ENCODE measurements at regions not wholly inside any gene's neighbourhood (a gene's known extent, or its start where the extent isn't known, plus 50 kb on each side); places are given as distances from the start of the nearest gene placed in this dataset.
A peak's percentile ranks its signal among the peaks of the same experiment; 100 is the strongest.

GRCh38 chr1:172906778-172907592 is 143.8 kb downstream of the TNFSF18 start:
- Histone ChIP-seq H3K9me3 (ENCODE audit: control extremely low read depth in 1 of 5, control insufficient read depth in 4 of 5, insufficient read depth in 2 of 5, low read depth in 1 of 5, low read length in 4 of 5) (peaks cover 0 to 1% (median 0%) of the 10 kb centered on the region in 5 experiments), H3K27ac (ENCODE audit: insufficient read depth in 1 of 2, low read depth in 1 of 2, low read length in 2 of 2, poor library complexity in 1 of 2, severe bottlenecking in 2 of 2) (peak overlapping the region in 1 of 2 experiments; percentile 75), H3K27me3 (replicated peaks in 2 of 5; ENCODE audit: control insufficient read depth in 4 of 5, insufficient read depth in 5 of 5, low read length in 4 of 5) (no peaks in the 10 kb centered on the region), H3K36me3 (ENCODE audit: control insufficient read depth in 4 of 4, insufficient read depth in 4 of 4, low read length in 3 of 4) (no peaks in the 10 kb centered on the region), H3K4me3 (ENCODE audit: control insufficient read depth in 1 of 7, extremely low read depth in 1 of 7, insufficient read depth in 4 of 7, low read depth in 2 of 7, low read length in 6 of 7) (peak overlapping the region in 2 of 7 experiments; percentile 33 to 51), H3K4me1 (ENCODE audit: control extremely low read depth in 1 of 4, control insufficient read depth in 4 of 4, insufficient read depth in 4 of 4, low read length in 3 of 4) (peaks cover 4 to 23% (median 12%) of the 10 kb centered on the region in 4 experiments)
- ChIA-PET CTCF (interaction anchor here (1.6 kb wide), 1 partner anchor 297 kb away, joined by 6 read pairs; no protein-coding TSS in a partner anchor), POLR2A (interaction anchor here (0.6 kb wide), 1 partner anchor 44 kb away, joined by 3 read pairs; no protein-coding TSS in a partner anchor)
- WGBS (ENCODE audit: insufficient coverage): 0% methylated on average over 1 of the region's 4 CpGs
- DNase-seq: peak; percentile 91 to 97 (median 97)

- Histone ChIP-seq H3K27me3 (replicated peaks in 2 of 5; ENCODE audit: control insufficient read depth in 4 of 5, insufficient read depth in 5 of 5, low read length in 4 of 5) (no peaks in the 10 kb centered on the region), H3K27ac (ENCODE audit: insufficient read depth in 1 of 2, low read depth in 1 of 2, low read length in 2 of 2, poor library complexity in 1 of 2, severe bottlenecking in 2 of 2) (peak overlapping the region in 1 of 2 experiments; percentile 75), H3K36me3 (ENCODE audit: control insufficient read depth in 4 of 4, insufficient read depth in 4 of 4, low read length in 3 of 4) (no peaks in the 10 kb centered on the region), H3K4me1 (ENCODE audit: control extremely low read depth in 1 of 4, control insufficient read depth in 4 of 4, insufficient read depth in 4 of 4, low read length in 3 of 4) (peaks cover 4 to 23% (median 12%) of the 10 kb centered on the region in 4 experiments), H3K4me3 (ENCODE audit: control insufficient read depth in 1 of 7, extremely low read depth in 1 of 7, insufficient read depth in 4 of 7, low read depth in 2 of 7, low read length in 6 of 7) (peak overlapping the region in 1 of 7 experiments; percentile 33), H3K9me3 (ENCODE audit: control extremely low read depth in 1 of 5, control insufficient read depth in 4 of 5, insufficient read depth in 2 of 5, low read depth in 1 of 5, low read length in 4 of 5) (peaks cover 2 to 7% (median 4%) of the 10 kb centered on the region in 5 experiments)
- DNase-seq: no peak
- no CpG with 5 or more reads among the region's 2 CpGs for WGBS (ENCODE audit: insufficient coverage)
- ChIA-PET CTCF (interaction anchor here (1.1 to 1.6 kb wide), 2 partner anchors 33 to 296 kb away, joined by 4 to 6 read pairs; no protein-coding TSS in a partner anchor), POLR2A (interaction anchor here (0.6 kb wide), 1 partner anchor 43 kb away, joined by 3 read pairs; no protein-coding TSS in a partner anchor)
Measured at GRCh38 chr1:172907834-172908326, 142.9 kb downstream of the TNFSF18 start.

DNA sequence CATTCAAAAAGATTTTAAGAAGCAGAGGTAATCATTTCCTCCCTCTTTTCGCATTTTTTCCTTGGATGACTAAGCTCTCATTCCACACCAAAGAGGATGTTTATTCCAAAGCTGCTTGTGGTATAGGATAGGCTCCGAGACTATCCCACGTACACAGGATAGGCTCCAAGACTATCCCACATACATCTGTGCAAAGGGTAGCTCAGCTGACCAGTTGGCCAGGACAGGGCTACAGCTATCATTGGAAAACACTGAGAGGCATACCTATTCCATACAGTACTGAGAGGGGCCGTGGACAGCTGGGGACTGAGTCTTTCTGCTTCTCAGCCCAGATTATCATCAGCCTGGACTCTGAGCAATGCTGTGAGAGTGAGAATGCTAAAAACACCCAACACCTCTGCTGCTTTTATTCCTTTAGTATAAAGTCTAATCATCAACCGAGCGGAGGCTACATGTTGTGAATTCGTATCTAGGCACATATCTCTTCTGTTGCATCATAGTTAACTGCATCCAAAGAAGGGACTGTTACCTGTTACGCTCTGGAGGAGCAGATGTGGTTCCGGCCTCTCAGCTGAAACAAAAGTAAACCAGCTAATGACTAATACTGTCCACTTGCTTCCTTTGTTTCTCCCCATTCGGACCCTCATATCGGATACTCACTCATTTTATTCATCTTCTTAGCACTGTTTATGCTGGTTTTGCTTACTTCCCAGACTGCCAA is 141.0 kb downstream of the TNFSF18 start:
- 99% methylated on average over 8 of the region's 11 CpGs for WGBS (ENCODE audit: insufficient coverage)
- peaks cover 5 to 15% (median 8%) of the 10 kb centered on the region in 5 experiments for H3K9me3 ChIP-seq (ENCODE audit: control extremely low read depth in 1 of 5, control insufficient read depth in 4 of 5, insufficient read depth in 2 of 5, low read depth in 1 of 5, low read length in 4 of 5)
- no peaks in the 10 kb centered on the region for H3K27me3 ChIP-seq (replicated peaks in 2 of 5; ENCODE audit: control insufficient read depth in 4 of 5, insufficient read depth in 5 of 5, low read length in 4 of 5)
- H3K4me3 ChIP-seq (ENCODE audit: control insufficient read depth in 1 of 7, extremely low read depth in 1 of 7, insufficient read depth in 4 of 7, low read depth in 2 of 7, low read length in 6 of 7): no peak overlapping the region
- DNase-seq: no peak
- ChIA-PET CTCF (interaction anchor here (1.1 kb wide), 4 partner anchors 15 to 293 kb away, joined by 3 to 5 read pairs (median 3); no protein-coding TSS in a partner anchor), POLR2A (no interaction called here)
- no peaks in the 10 kb centered on the region for H3K36me3 ChIP-seq (ENCODE audit: control insufficient read depth in 4 of 4, insufficient read depth in 4 of 4, low read length in 3 of 4)
- no peak overlapping the region for H3K27ac ChIP-seq (ENCODE audit: insufficient read depth in 1 of 2, low read depth in 1 of 2, low read length in 2 of 2, poor library complexity in 1 of 2, severe bottlenecking in 2 of 2)
- peaks cover 7 to 23% (median 15%) of the 10 kb centered on the region in 4 experiments for H3K4me1 ChIP-seq (ENCODE audit: control extremely low read depth in 1 of 4, control insufficient read depth in 4 of 4, insufficient read depth in 4 of 4, low read length in 3 of 4)

GRCh38 chr1:172912765-172913260 is 137.9 kb downstream of the TNFSF18 start:
- CTCF ChIA-PET: no interaction called here
- no peak overlapping the region for H3K4me3 ChIP-seq (ENCODE audit: control insufficient read depth in 1 of 7, extremely low read depth in 1 of 7, insufficient read depth in 4 of 7, low read depth in 2 of 7, low read length in 6 of 7)
- 100% methylated on average over 4 of the region's 5 CpGs for WGBS (ENCODE audit: insufficient coverage)

DNA sequence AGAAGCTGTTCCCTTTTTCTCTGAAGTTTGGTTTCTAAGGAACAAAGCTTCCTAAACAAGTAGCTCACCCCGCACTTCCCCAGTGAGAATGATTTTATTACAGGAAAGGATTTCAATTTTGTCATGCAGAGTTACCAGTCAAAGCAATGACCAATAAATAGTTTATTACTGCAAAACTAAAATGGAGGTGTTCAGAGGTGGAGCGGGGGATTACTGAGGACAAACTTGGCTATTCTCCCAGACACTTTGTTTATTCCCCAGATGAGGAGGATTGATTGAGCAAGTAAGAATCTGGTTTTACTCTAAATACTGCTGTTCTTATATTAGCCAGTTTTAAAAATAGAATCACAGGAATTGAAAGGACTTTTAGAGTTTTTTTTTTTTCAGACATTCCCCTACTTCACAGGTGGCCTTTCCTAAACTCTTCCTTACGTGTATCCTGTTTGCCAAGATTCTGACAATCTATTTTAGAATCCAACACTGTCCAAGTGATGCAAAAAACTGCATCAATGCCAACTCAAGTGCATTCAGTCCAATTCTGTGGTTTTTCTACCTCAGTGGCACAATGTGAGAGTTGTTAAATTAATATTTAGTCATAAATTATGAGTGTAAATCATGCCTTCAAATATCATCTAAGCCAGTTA is 136.1 kb downstream of the TNFSF18 start:
- ChIA-PET CTCF (no interaction called here), POLR2A (no interaction called here)
- DNase-seq: peak in 2 of 3 donors; percentile 33 to 49
- 68% methylated on average over 2 of the region's 3 CpGs for WGBS (ENCODE audit: insufficient coverage)
- Histone ChIP-seq H3K27ac (ENCODE audit: insufficient read depth in 1 of 2, low read depth in 1 of 2, low read length in 2 of 2, poor library complexity in 1 of 2, severe bottlenecking in 2 of 2) (no peak overlapping the region), H3K4me3 (ENCODE audit: control insufficient read depth in 1 of 7, extremely low read depth in 1 of 7, insufficient read depth in 4 of 7, low read depth in 2 of 7, low read length in 6 of 7) (no peak overlapping the region), H3K4me1 (ENCODE audit: control extremely low read depth in 1 of 4, control insufficient read depth in 4 of 4, insufficient read depth in 4 of 4, low read length in 3 of 4) (peaks cover 0 to 12% (median 6%) of the 10 kb centered on the region in 4 experiments), H3K27me3 (replicated peaks in 2 of 5; ENCODE audit: control insufficient read depth in 4 of 5, insufficient read depth in 5 of 5, low read length in 4 of 5) (no peaks in the 10 kb centered on the region), H3K9me3 (ENCODE audit: control extremely low read depth in 1 of 5, control insufficient read depth in 4 of 5, insufficient read depth in 2 of 5, low read depth in 1 of 5, low read length in 4 of 5) (peaks cover 5 to 15% (median 8%) of the 10 kb centered on the region in 5 experiments), H3K36me3 (ENCODE audit: control insufficient read depth in 4 of 4, insufficient read depth in 4 of 4, low read length in 3 of 4) (no peaks in the 10 kb centered on the region)

More at GRCh38 chr1:172912765-172913260, 137.9 kb downstream of the TNFSF18 start:
- Histone ChIP-seq H3K27me3 (replicated peaks in 2 of 5; ENCODE audit: control insufficient read depth in 4 of 5, insufficient read depth in 5 of 5, low read length in 4 of 5) (no peaks in the 10 kb centered on the region), H3K9me3 (ENCODE audit: control extremely low read depth in 1 of 5, control insufficient read depth in 4 of 5, insufficient read depth in 2 of 5, low read depth in 1 of 5, low read length in 4 of 5) (peaks cover 5 to 15% (median 8%) of the 10 kb centered on the region in 5 experiments), H3K36me3 (ENCODE audit: control insufficient read depth in 4 of 4, insufficient read depth in 4 of 4, low read length in 3 of 4) (no peaks in the 10 kb centered on the region), H3K4me1 (ENCODE audit: control extremely low read depth in 1 of 4, control insufficient read depth in 4 of 4, insufficient read depth in 4 of 4, low read length in 3 of 4) (peaks cover 0 to 12% (median 6%) of the 10 kb centered on the region in 4 experiments), H3K27ac (ENCODE audit: insufficient read depth in 1 of 2, low read depth in 1 of 2, low read length in 2 of 2, poor library complexity in 1 of 2, severe bottlenecking in 2 of 2) (no peak overlapping the region)
- peak in 2 of 3 donors; percentile 21 to 29 for DNase-seq
- POLR2A ChIA-PET: interaction anchor here (0.5 kb wide), 1 partner anchor 16 kb away, joined by 3 read pairs; no protein-coding TSS in a partner anchor

- ChIA-PET CTCF (no interaction called here), POLR2A (no interaction called here)
- Histone ChIP-seq H3K27me3 (replicated peaks in 2 of 5; ENCODE audit: control insufficient read depth in 4 of 5, insufficient read depth in 5 of 5, low read length in 4 of 5) (no peaks in the 10 kb centered on the region), H3K27ac (ENCODE audit: insufficient read depth in 1 of 2, low read depth in 1 of 2, low read length in 2 of 2, poor library complexity in 1 of 2, severe bottlenecking in 2 of 2) (no peak overlapping the region), H3K4me1 (ENCODE audit: control extremely low read depth in 1 of 4, control insufficient read depth in 4 of 4, insufficient read depth in 4 of 4, low read length in 3 of 4) (peaks cover 0 to 12% (median 6%) of the 10 kb centered on the region in 4 experiments), H3K4me3 (ENCODE audit: control insufficient read depth in 1 of 7, extremely low read depth in 1 of 7, insufficient read depth in 4 of 7, low read depth in 2 of 7, low read length in 6 of 7) (no peak overlapping the region), H3K36me3 (ENCODE audit: control insufficient read depth in 4 of 4, insufficient read depth in 4 of 4, low read length in 3 of 4) (no peaks in the 10 kb centered on the region), H3K9me3 (ENCODE audit: control extremely low read depth in 1 of 5, control insufficient read depth in 4 of 5, insufficient read depth in 2 of 5, low read depth in 1 of 5, low read length in 4 of 5) (peaks cover 5 to 15% (median 8%) of the 10 kb centered on the region in 5 experiments)
- DNase-seq: peak in 2 of 3 donors; percentile 21 to 33
Measured at GRCh38 chr1:172915271-172915670, 135.5 kb downstream of the TNFSF18 start.
